HG02938 (cell line): ENCODE measurements at regions not wholly inside any gene's neighbourhood (a gene's known extent, or its start where the extent isn't known, plus 50 kb on each side); places are given as distances from the start of the nearest gene placed in this dataset.
"Not testable (repeated sequence)": the region's sequence is repeated elsewhere in the genome, so short reads cannot be mapped to it uniquely, and the experiment has no call there.

ENCODE experiments used
- ATAC-seq: cut with Tn5 transposase; IDR thresholded peaks from one replicate; pipeline ENCODE4 v1.9.1; 2021; ENCODE audit warnings: mild to moderate bottlenecking, moderate library complexity; ENCODE audit not compliant: unreplicated experiment

GRCh38 chr2:19207452-19207851 is 151.0 kb downstream of the OSR1 start:
- no peak for ATAC-seq

GRCh38 chr2:19205983-19206533 is 152.4 kb downstream of the OSR1 start:
- ATAC-seq, result no peak

- no peak for ATAC-seq
These were observed 154.6 kb downstream of the OSR1 start for GRCh38 chr2:19203866-19204265.

GRCh38 chr2:19201911-19202462 is 156.4 kb downstream of the OSR1 start:
- no peak for ATAC-seq

- ATAC-seq, result no peak
These were observed 160.0 kb downstream of the OSR1 start for GRCh38 chr2:19198381-19198780.

GRCh38 chr2:19195661-19196060 is 162.8 kb downstream of the OSR1 start:
- no peak for ATAC-seq

- no peak for ATAC-seq
These were observed 169.0 kb downstream of the OSR1 start for GRCh38 chr2:19189391-19189790.

- no peak for ATAC-seq
These were observed 171.0 kb downstream of the OSR1 start for GRCh38 chr2:19187323-19188020.

- no peak for ATAC-seq
These were observed 173.3 kb downstream of the OSR1 start for GRCh38 chr2:19185086-19185485.

GRCh38 chr2:19178175-19178574 is 180.2 kb downstream of the OSR1 start:
- no peak for ATAC-seq

- ATAC-seq, result no peak
These were observed 181.4 kb downstream of the OSR1 start for GRCh38 chr2:19176977-19177376.

- no peak for ATAC-seq
These were observed 182.1 kb downstream of the OSR1 start for GRCh38 chr2:19176172-19176852.

GRCh38 chr2:19174176-19174575 is 184.2 kb downstream of the OSR1 start:
- ATAC-seq, result no peak

GRCh38 chr2:19171409-19171808 is 187.0 kb downstream of the OSR1 start:
- no peak for ATAC-seq

GRCh38 chr2:19169134-19169768 is 189.2 kb downstream of the OSR1 start:
- no peak for ATAC-seq

- not testable (repeated sequence) for ATAC-seq
These were observed 194.3 kb downstream of the OSR1 start for GRCh38 chr2:19164099-19164498.

GRCh38 chr2:19158896-19159295 is 199.5 kb downstream of the OSR1 start:
- ATAC-seq, result no peak

- ATAC-seq, result no peak
These were observed 200.2 kb downstream of the OSR1 start for GRCh38 chr2:19158211-19158610.

GRCh38 chr2:19156646-19157045 is 201.8 kb downstream of the OSR1 start:
- no peak for ATAC-seq

GRCh38 chr2:19150726-19151125 is 207.7 kb downstream of the OSR1 start:
- no peak for ATAC-seq

- no peak for ATAC-seq
These were observed 211.6 kb downstream of the OSR1 start for GRCh38 chr2:19146867-19147266.
